Retina (tissue), 1 donor: ENCODE measurements at regions not wholly inside any gene's neighbourhood (a gene's known extent, or its start where the extent isn't known, plus 50 kb on each side); places are given as distances from the start of the nearest gene placed in this dataset.
A peak's percentile ranks its signal among the peaks of the same experiment; 100 is the strongest.

Experiments used
- DNase-seq: peaks from one replicate; pipeline ENCODE4 v3.0.0-alpha.2; 2016

GRCh38 chr15:57823325-57823882 is 116.9 kb downstream of the POLR2M start:
- DNase-seq = no peak

GRCh38 chr15:57824186-57824585 is 117.7 kb downstream of the POLR2M start:
- DNase-seq = no peak

- no peak for DNase-seq
These were observed 120.5 kb downstream of the POLR2M start for GRCh38 chr15:57827021-57827420.

GRCh38 chr15:57827971-57828370 is 121.5 kb downstream of the POLR2M start:
- no peak for DNase-seq

GRCh38 chr15:57832183-57832582 is 125.7 kb downstream of the POLR2M start:
- DNase-seq = no peak

GRCh38 chr15:57835119-57835518 is 128.6 kb downstream of the POLR2M start:
- DNase-seq = no peak

- no peak for DNase-seq
These were observed 142.8 kb downstream of the POLR2M start for GRCh38 chr15:57849317-57849716.

GRCh38 chr15:57854531-57854930 is 148.0 kb downstream of the POLR2M start:
- no peak for DNase-seq

GRCh38 chr15:57857871-57858270 is 151.4 kb downstream of the POLR2M start:
- no peak for DNase-seq

- DNase-seq = no peak
These were observed 152.7 kb downstream of the POLR2M start for GRCh38 chr15:57859130-57859685.

- DNase-seq = peak; percentile 40
These were observed 154.6 kb downstream of the POLR2M start for GRCh38 chr15:57861034-57861638.

- no peak for DNase-seq
These were observed 155.5 kb downstream of the POLR2M start for GRCh38 chr15:57861815-57862586.

- DNase-seq = no peak
These were observed 156.2 kb downstream of the POLR2M start for GRCh38 chr15:57862761-57863160.

- no peak for DNase-seq
These were observed 158.8 kb downstream of the POLR2M start for GRCh38 chr15:57865294-57865693.

- DNase-seq = peak; percentile 31
These were observed 159.7 kb downstream of the POLR2M start for GRCh38 chr15:57866149-57866736.

GRCh38 chr15:57867970-57868798 is 161.7 kb downstream of the POLR2M start:
- no peak for DNase-seq

GRCh38 chr15:57870667-57871066 is 164.2 kb downstream of the POLR2M start:
- DNase-seq = no peak

GRCh38 chr15:57872281-57873030 is 165.9 kb downstream of the POLR2M start:
- DNase-seq = no peak

- DNase-seq = no peak
These were observed 167.2 kb downstream of the POLR2M start for GRCh38 chr15:57873564-57874209.

GRCh38 chr15:57875347-57875746 is 168.8 kb downstream of the POLR2M start:
- no peak for DNase-seq

- no peak for DNase-seq
These were observed 172.1 kb downstream of the POLR2M start for GRCh38 chr15:57878573-57878972.
